WI38 (cell line): ENCODE measurements at regions not wholly inside any gene's neighbourhood (a gene's known extent, or its start where the extent isn't known, plus 50 kb on each side); places are given as distances from the start of the nearest gene placed in this dataset.

ENCODE experiments used
- H3K4me3 ChIP-seq: 2 replicates; pipeline ENCODE4 v1.5.1; 2011; ENCODE audit warnings: low read depth, mild to moderate bottlenecking, control low read depth, low read length
- TF ChIP-seq, protein P1 (sequence below): IDR thresholded peaks from 2 replicates; pipeline ENCODE4 v1.5.1; 2012; ENCODE audit warnings: low read depth, mild to moderate bottlenecking, control low read depth, low read length

DNA sequence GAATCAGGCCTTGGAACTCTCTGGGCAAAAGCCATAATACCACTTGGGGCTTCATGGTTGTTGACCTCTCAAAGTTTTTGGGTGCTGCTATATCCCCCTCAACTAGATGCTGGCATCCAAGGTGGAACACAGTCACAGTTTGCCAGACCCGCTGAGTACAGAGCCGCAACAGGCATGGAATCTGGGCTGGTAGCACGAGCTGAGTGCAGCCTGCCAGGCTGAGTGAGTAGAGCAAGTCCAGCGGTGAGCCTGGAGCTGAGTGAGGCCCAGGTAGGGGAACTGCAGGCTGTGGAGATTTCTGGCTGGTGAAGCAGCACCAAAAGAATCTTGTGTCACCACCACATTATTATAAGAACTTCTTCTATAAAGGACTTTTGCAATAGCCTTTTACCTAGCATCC lies 192.6 kb downstream of the PCDH17 start:
- no peak overlapping the region for H3K4me3 ChIP-seq
- TF ChIP-seq, protein P1, sequence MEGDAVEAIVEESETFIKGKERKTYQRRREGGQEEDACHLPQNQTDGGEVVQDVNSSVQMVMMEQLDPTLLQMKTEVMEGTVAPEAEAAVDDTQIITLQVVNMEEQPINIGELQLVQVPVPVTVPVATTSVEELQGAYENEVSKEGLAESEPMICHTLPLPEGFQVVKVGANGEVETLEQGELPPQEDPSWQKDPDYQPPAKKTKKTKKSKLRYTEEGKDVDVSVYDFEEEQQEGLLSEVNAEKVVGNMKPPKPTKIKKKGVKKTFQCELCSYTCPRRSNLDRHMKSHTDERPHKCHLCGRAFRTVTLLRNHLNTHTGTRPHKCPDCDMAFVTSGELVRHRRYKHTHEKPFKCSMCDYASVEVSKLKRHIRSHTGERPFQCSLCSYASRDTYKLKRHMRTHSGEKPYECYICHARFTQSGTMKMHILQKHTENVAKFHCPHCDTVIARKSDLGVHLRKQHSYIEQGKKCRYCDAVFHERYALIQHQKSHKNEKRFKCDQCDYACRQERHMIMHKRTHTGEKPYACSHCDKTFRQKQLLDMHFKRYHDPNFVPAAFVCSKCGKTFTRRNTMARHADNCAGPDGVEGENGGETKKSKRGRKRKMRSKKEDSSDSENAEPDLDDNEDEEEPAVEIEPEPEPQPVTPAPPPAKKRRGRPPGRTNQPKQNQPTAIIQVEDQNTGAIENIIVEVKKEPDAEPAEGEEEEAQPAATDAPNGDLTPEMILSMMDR: no peak

DNA sequence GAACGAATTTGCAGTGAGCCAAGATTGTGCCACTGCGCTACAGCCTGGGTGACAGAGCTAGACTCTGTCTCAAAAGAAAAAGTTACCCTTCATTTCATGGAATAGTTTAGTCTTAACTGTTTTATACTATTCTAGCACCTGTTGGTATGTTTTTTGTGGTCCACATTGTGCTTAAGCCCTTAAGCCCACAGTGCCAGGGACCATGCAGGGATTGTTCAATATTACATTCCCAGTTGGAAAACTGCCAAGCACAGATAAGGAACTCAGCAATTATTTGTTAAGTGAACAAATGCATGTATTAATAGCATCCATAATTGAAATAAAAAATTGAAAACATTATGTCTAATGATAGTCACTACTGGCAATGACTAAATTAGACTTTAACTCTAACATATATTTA lies 193.5 kb downstream of the PCDH17 start:
- H3K4me3 ChIP-seq: no peak overlapping the region
- TF ChIP-seq, protein P1: no peak

DNA sequence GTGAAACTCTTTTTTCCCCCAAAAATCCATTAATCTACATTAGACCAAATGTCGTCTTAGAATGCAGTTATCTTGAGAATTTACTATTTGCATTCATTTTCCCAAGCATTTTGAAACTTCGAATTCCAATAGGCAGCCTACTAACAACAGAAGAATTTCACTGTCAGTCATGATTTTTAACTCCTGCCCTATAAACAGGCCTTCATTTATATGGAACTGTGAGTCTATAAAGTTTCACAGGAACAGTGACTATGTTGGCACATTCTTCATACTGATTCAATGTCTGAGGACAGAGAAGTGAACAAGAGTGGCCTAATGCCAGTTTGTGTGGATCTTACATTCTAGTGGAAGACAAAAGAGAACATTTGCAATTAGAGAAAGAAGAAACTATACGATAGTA lies 198.0 kb downstream of the PCDH17 start:
- H3K4me3 ChIP-seq: no peak overlapping the region
- TF ChIP-seq, protein P1: no peak

DNA sequence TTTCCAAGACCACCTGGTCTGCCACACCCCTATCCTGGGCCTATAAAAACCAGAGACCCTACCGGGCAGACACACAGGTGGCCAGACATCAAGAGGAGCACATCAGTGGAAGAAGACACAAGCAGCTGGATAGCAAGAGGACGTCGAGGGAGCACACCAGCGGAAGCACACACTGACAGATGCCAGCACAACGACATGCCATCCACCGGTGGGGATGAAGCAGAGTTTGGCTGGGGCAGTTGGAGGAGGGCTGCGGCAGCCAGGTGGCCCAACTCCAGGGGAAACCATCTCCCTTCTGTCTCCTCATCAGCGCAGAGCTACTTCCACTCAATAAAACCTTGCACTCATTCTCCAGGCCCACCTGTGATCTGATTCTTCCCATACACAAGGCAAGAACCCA lies 200.6 kb downstream of the PCDH17 start:
- TF ChIP-seq, protein P1: no peak
- no peak overlapping the region for H3K4me3 ChIP-seq

DNA sequence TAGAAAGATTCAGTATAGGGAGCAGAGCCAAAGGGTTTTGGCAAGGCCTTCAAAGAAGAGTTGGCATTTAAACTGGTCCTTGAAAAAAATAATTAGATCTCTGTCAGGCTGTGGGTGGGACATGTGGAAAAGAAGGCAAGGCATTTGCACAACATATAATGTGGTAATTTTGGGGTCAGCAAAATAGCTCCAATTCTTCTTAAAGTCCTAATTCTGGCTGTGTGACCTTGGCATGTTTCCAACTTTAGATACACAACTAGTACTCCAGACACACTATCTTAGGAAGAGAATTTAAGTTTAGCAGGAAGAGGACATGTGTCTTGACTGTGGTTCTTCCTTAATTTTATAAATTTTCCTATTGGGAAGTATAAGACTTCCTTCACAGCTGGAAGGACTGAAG lies 206.3 kb downstream of the PCDH17 start:
- no peak overlapping the region for H3K4me3 ChIP-seq
- TF ChIP-seq, protein P1: no peak

DNA sequence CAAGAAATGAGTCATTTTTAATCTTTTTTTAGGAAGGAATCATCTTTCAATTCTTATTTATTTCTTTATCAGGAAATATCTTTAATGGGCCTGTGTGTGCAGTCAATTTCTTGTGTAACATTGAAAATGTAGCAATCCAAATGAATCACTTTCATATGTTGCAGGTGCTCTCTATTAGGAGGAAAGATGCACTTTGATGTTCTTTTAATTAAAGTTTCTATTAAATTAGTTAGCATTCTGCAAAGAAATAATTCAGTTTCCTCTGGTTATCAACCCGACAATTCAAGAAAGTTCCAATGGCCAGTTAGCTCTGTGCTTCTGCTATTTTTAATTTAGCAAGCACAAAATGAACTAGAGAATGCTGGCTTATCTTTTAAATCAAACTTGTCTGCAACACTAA lies 212.0 kb downstream of the PCDH17 start:
- H3K4me3 ChIP-seq: no peak overlapping the region

DNA sequence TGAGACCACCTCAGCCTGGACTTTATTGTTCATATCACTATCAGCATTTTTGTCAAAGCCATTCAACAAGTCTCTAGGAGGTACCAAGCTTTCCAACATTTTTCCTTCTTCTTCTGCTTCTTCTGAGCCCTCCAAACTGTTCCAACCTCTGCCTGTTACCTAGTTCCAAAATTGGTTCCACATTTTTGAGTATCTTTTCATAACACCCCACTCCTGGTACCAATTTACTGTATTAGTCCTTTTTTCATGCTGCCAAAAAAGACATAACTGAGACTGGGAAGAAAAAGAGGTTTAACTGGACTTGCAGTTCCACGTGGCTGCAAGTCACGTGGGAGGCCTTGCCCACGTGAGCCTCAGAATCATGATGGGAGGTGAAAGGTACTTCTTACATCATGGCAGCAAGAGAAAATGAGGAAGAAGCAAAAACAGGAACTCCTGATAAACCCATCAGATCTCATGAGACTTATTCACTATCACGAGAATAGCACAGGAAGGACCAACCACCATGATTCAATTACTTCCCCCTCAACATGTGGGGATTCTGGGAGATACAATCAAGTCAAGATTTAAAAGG lies 215.1 kb downstream of the PCDH17 start:
- TF ChIP-seq, protein P1: no peak
- H3K4me3 ChIP-seq: no peak overlapping the region

More for the DNA sequence above, 212.0 kb downstream of the PCDH17 start:
- TF ChIP-seq, protein P1: no peak
